Activated CD8-positive, alpha-beta T cell treated with anti-CD3 and anti-CD28 coated beads for 36 hours (primary cell): ENCODE measurements at regions not wholly inside any gene's neighbourhood (a gene's known extent, or its start where the extent isn't known, plus 50 kb on each side); places are given as distances from the start of the nearest gene placed in this dataset.

Experiments used
- ATAC-seq: fragments of 200-7000 bp; cut with Tn5 transposase; one replicate; pipeline ENCODE4 v1.10.0; 2021; ENCODE audit warnings: mild to moderate bottlenecking, moderate library complexity
- CTCF ChIA-PET: fragments of 350-600 bp; sonication (Branson Sonifier 250); formaldehyde crosslinking; loops from one replicate; lab custom pipeline; 2021; ENCODE audit warnings: antibody characterized with exemption; lab: Charles Lee
- POLR2A ChIA-PET: fragments of 350-600 bp; sonication (Branson Sonifier 250); formaldehyde crosslinking; loops from one replicate; lab custom pipeline; 2021; ENCODE audit warnings: antibody characterized with exemption; lab: Charles Lee
- DNase-seq: peaks from one replicate; pipeline ENCODE4 v3.0.0-alpha.2; 2020
- H3K27ac Mint-ChIP-seq: one replicate; pipeline ENCODE4 v1.8.0; 2021; ENCODE audit warnings: mild to moderate bottlenecking, mixed read lengths
- H3K27me3 Mint-ChIP-seq: one replicate; pipeline ENCODE4 v1.8.0; 2021; ENCODE audit warnings: mixed read lengths
- H3K36me3 Mint-ChIP-seq: one replicate; pipeline ENCODE4 v1.8.0; 2021; ENCODE audit warnings: low read depth, mixed read lengths
- H3K4me1 Mint-ChIP-seq: one replicate; pipeline ENCODE4 v1.8.0; 2021; ENCODE audit warnings: low read depth, mixed read lengths
- H3K4me3 Mint-ChIP-seq: one replicate; pipeline ENCODE4 v1.8.0; 2021; ENCODE audit warnings: mild to moderate bottlenecking, moderate library complexity, mixed read lengths
- H3K9me3 Mint-ChIP-seq: one replicate; pipeline ENCODE4 v1.8.0; 2021; ENCODE audit warnings: mixed read lengths
- intact Hi-C: fragments of 100-400 bp; cut with micrococcal nuclease; formaldehyde crosslinking; loops from one replicate; pipeline ENCODE4 v1.10.0; 2022
- TF ChIP-seq, protein P1 (sequence below): fragments of 200-600 bp; IDR thresholded peaks from one replicate; pipeline ENCODE4 v1.8.0; 2022; ENCODE audit warnings: antibody characterized with exemption, mild to moderate bottlenecking

DNA sequence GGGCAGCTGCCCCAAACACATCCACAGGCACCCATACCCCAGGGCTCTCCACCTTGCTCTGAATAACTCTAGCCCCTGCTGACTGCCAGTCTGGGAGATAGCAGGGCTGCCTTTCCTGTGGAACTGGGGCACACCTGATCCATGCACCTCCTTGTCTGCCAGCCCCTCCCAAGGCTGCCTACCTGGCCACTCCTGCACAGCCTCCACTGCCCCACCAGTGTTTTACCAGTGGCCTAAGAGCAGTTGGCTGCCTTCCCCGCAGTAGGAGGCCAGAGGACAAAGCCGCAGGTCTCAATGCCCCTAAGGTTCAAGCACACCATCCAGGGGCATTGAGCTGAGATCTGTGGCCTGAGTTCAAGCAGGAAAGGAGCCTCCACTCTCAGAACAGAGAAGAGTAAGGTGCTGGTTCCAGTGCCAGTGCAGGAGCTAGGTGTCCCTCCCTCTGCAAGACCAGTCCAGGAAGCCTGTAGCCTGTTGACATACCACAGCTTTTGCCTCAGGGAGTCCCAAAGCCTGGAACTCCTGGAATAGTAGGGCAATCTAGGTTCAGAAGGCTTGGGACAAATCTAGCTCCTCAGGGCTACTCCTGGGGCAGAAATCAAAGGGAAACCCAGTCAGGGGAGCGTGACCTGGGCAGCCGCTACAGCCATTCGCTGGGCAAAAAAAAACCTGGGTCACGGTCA, 514.5 kb upstream of the PTGER4 start:
- Mint-ChIP-seq H3K36me3 (peaks cover 2% of the 10 kb centered on the region), H3K27ac (no peak overlapping the region), H3K4me3 (no peak overlapping the region), H3K27me3 (peaks cover 3% of the 10 kb centered on the region), H3K4me1 (peaks cover 2% of the 10 kb centered on the region), H3K9me3 (peaks cover 8% of the 10 kb centered on the region)
- ATAC-seq (no peak), DNase-seq (no peak)
- TF ChIP-seq, protein P1, sequence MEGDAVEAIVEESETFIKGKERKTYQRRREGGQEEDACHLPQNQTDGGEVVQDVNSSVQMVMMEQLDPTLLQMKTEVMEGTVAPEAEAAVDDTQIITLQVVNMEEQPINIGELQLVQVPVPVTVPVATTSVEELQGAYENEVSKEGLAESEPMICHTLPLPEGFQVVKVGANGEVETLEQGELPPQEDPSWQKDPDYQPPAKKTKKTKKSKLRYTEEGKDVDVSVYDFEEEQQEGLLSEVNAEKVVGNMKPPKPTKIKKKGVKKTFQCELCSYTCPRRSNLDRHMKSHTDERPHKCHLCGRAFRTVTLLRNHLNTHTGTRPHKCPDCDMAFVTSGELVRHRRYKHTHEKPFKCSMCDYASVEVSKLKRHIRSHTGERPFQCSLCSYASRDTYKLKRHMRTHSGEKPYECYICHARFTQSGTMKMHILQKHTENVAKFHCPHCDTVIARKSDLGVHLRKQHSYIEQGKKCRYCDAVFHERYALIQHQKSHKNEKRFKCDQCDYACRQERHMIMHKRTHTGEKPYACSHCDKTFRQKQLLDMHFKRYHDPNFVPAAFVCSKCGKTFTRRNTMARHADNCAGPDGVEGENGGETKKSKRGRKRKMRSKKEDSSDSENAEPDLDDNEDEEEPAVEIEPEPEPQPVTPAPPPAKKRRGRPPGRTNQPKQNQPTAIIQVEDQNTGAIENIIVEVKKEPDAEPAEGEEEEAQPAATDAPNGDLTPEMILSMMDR, result no peak
- CTCF ChIA-PET, result interaction anchor here (1.4 to 1.5 kb wide), 2 partner anchors 38 to 521 kb away, joined by 5 to 6 read pairs; no protein-coding TSS in a partner anchor
- POLR2A ChIA-PET, result no interaction called here
- intact Hi-C loops, result no loop called here

DNA sequence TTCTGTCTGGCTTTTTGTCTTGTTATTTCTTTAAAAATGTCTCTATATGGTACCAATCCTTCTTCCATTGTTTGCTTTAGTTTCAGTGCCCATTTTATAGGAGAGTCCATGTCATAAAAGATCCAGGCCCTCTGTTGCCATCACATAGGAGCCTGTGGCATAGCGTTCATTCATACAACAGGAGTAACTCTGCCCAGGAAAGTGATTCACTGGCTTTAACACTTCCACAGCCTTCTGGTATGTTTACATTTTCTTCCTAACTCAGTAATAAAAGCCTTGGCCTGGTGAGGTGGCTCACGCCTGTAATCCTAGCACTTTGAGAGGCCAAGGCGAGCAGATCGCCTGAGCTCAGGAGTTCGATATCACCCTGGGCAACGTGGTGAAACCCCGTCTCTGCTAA, 519.3 kb upstream of the PTGER4 start:
- Mint-ChIP-seq H3K4me3 (no peak overlapping the region), H3K4me1 (no peaks in the 10 kb centered on the region), H3K27me3 (peaks cover 3% of the 10 kb centered on the region), H3K9me3 (no peaks in the 10 kb centered on the region), H3K27ac (no peak overlapping the region), H3K36me3 (no peaks in the 10 kb centered on the region)
- TF ChIP-seq, protein P1, result no peak
- CTCF ChIA-PET, result no interaction called here
- intact Hi-C loops, result no loop called here
- DNase-seq, result no peak
- no peak for ATAC-seq
- POLR2A ChIA-PET, result no interaction called here

DNA sequence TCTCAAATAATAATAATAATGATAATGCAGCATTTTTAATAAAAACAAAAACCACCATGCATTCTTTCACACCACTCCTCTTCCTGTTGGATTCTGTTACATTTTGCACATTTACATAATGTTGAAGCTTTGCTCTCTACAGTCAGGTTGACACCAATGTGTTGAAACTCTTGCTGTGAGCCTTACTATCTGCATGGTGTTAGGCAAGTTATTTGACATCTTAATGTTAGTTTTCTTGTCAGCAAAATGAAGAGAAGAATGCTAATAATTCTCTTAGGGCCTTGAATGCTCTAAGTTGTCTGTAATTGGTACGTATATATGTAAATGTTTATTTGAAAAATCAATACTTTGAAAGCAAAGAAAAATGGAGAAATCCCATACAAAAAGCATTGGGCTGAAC, 525.5 kb upstream of the PTGER4 start:
- no peak for DNase-seq
- H3K4me1 Mint-ChIP-seq, result no peaks in the 10 kb centered on the region
- H3K4me3 Mint-ChIP-seq, result no peak overlapping the region
- ChIA-PET POLR2A (no interaction called here), CTCF (no interaction called here)
- H3K27me3 Mint-ChIP-seq, result no peaks in the 10 kb centered on the region
- no peak overlapping the region for H3K27ac Mint-ChIP-seq
- TF ChIP-seq, protein P1, result no peak
- H3K9me3 Mint-ChIP-seq, result no peaks in the 10 kb centered on the region
- ATAC-seq, result no peak
- no peaks in the 10 kb centered on the region for H3K36me3 Mint-ChIP-seq
- intact Hi-C loops, result no loop called here

DNA sequence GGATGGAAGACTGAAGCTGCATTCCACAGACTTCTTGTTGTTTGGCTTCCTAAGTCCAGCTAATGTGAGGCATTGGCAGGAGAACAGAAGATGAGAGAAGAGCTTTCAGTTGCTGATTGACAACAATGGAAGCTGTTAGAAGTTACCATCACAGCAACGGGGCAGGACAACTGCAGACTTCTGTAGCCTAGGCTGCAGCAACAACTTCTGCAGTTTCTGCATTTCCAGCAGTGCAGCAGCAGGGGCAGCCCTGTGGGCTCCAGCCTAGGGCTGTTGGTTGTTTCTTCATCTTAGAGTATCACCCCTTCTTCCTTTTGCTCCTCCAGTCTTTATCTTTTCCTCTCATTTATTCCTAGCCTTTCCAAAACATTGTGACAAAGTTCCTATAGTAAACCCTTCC, 528.8 kb upstream of the PTGER4 start:
- intact Hi-C loops, result no loop called here
- DNase-seq, result no peak
- H3K9me3 Mint-ChIP-seq, result no peaks in the 10 kb centered on the region
- ChIA-PET POLR2A (interaction anchor here (0.7 kb wide), 1 partner anchor 61 kb away, joined by 3 read pairs; no protein-coding TSS in a partner anchor), CTCF (no interaction called here)
- H3K27ac Mint-ChIP-seq, result no peak overlapping the region
- no peaks in the 10 kb centered on the region for H3K27me3 Mint-ChIP-seq
- no peaks in the 10 kb centered on the region for H3K4me1 Mint-ChIP-seq
- TF ChIP-seq, protein P1, result no peak
- no peaks in the 10 kb centered on the region for H3K36me3 Mint-ChIP-seq
- H3K4me3 Mint-ChIP-seq, result no peak overlapping the region
- ATAC-seq, result no peak

DNA sequence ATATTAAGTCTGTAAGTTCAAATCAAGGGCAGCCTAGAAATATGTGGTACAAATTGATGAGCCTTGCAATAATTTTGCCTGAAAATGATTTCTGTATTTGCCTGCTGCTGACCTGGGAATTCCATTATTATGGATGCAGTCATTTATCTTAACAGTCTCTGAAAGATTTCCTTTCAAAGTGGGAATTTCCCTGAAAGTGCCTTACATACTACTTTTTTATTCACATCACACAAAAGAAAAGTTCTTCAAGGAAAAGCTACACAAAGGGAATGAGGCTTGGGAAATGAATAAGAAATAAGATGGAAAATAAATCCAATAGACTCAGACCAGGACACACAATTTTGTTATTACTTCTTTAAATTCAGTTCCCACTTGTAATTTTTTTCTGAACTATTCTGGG, 537.8 kb upstream of the PTGER4 start:
- Mint-ChIP-seq H3K36me3 (no peaks in the 10 kb centered on the region), H3K4me3 (no peak overlapping the region), H3K9me3 (no peaks in the 10 kb centered on the region), H3K4me1 (peaks cover 6% of the 10 kb centered on the region), H3K27me3 (peaks cover 4% of the 10 kb centered on the region), H3K27ac (no peak overlapping the region)
- CTCF ChIA-PET, result no interaction called here
- DNase-seq (no peak), ATAC-seq (no peak)
- TF ChIP-seq, protein P1, result no peak
- intact Hi-C loops, result no loop called here
- POLR2A ChIA-PET, result no interaction called here
